ENCODE measurements at regions not wholly inside any gene's neighbourhood (a gene's known extent, or its start where the extent isn't known, plus 50 kb on each side); places are given as distances from the start of the nearest gene placed in this dataset.

DNA sequence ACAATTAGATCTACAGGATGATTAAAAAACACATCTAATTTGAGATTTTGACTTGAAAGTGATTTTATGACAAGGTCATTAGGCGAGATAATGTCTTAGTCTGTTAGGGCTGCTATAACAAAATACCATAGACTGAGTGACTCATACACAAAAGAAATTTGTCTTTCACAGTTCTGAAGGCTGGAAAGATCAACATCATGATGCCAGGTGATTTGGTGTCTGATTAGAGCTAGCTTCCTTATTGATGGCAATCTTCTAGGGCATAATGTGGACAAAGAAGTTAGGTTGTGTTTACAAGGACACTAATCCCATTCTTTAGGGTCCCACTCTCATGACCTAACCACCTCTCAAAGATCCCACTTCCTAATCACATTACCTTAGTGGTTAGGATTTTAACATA lies 256.7 kb downstream of the TUSC1 start:
- Histone ChIP-seq H3K9me3 (no peaks in the 10 kb centered on the region), H3K27ac (no peak overlapping the region), H3K36me3 (no peaks in the 10 kb centered on the region), H3K4me3 (no peak overlapping the region), H3K4me1 (no peaks in the 10 kb centered on the region), H3K27me3 (no peaks in the 10 kb centered on the region)
- WGBS, 2 donors = 75 to 91% methylated on average over 1 of the region's 1 CpG
- DNase-seq (no peak), ATAC-seq (ENCODE audit: low FRiP score in 2 of 2) (no peak)
- no peak for TF ChIP-seq POLR2A (IDR thresholded peaks at IDR 0.05)
- no peak for TF ChIP-seq POLR2AphosphoS5 (IDR thresholded peaks at IDR 0.05)
- no peak for TF ChIP-seq EP300 (IDR thresholded peaks at IDR 0.05)
- no peak for TF ChIP-seq CTCF (IDR thresholded peaks at IDR 0.05)

- ATAC-seq (ENCODE audit: low FRiP score in 2 of 2) (no peak), DNase-seq (no peak)
- TF ChIP-seq CTCF (IDR thresholded peaks at IDR 0.05) (no peak), POLR2AphosphoS5 (IDR thresholded peaks at IDR 0.05) (no peak), POLR2A (IDR thresholded peaks at IDR 0.05) (no peak), EP300 (IDR thresholded peaks at IDR 0.05) (no peak)
- no peaks in the 10 kb centered on the region for H3K4me1 ChIP-seq
- H3K27ac ChIP-seq = no peak overlapping the region
- no peak overlapping the region for H3K4me3 ChIP-seq
- no peaks in the 10 kb centered on the region for H3K27me3 ChIP-seq
- no peaks in the 10 kb centered on the region for H3K9me3 ChIP-seq
- H3K36me3 ChIP-seq = no peaks in the 10 kb centered on the region
Measured at GRCh38 chr9:25418974-25419373, 259.3 kb downstream of the TUSC1 start.

GRCh38 chr9:25415718-25416117 lies 262.5 kb downstream of the TUSC1 start:
- DNase-seq = no peak
- no peak for TF ChIP-seq CTCF (IDR thresholded peaks at IDR 0.05)
- TF ChIP-seq POLR2A (IDR thresholded peaks at IDR 0.05) = no peak
- no peak for TF ChIP-seq POLR2AphosphoS5 (IDR thresholded peaks at IDR 0.05)
- no peak for TF ChIP-seq EP300 (IDR thresholded peaks at IDR 0.05)
- Histone ChIP-seq H3K4me3 (no peak overlapping the region), H3K36me3 (no peaks in the 10 kb centered on the region), H3K9me3 (no peaks in the 10 kb centered on the region), H3K27ac (no peak overlapping the region), H3K27me3 (no peaks in the 10 kb centered on the region), H3K4me1 (no peaks in the 10 kb centered on the region)
- no peak for ATAC-seq (ENCODE audit: low FRiP score in 2 of 2)
- 49 to 65% methylated on average over 1 of the region's 1 CpG for WGBS, 2 donors

GRCh38 chr9:25412646-25413045 lies 265.6 kb downstream of the TUSC1 start:
- TF ChIP-seq POLR2AphosphoS5 (IDR thresholded peaks at IDR 0.05) = no peak
- TF ChIP-seq CTCF (IDR thresholded peaks at IDR 0.05) = no peak
- TF ChIP-seq POLR2A (IDR thresholded peaks at IDR 0.05) = no peak
- TF ChIP-seq EP300 (IDR thresholded peaks at IDR 0.05) = no peak
- Histone ChIP-seq H3K4me3 (no peak overlapping the region), H3K9me3 (no peaks in the 10 kb centered on the region), H3K27ac (no peak overlapping the region), H3K27me3 (no peaks in the 10 kb centered on the region), H3K4me1 (no peaks in the 10 kb centered on the region), H3K36me3 (no peaks in the 10 kb centered on the region)
- ATAC-seq (ENCODE audit: low FRiP score in 2 of 2) (no peak), DNase-seq (no peak)
- WGBS, 2 donors = 80 to 82% methylated on average over 1 of the region's 1 CpG

GRCh38 chr9:25397746-25398145 lies 280.5 kb downstream of the TUSC1 start:
- TF ChIP-seq EP300 (IDR thresholded peaks at IDR 0.05) (no peak), POLR2A (IDR thresholded peaks at IDR 0.05) (no peak), POLR2AphosphoS5 (IDR thresholded peaks at IDR 0.05) (no peak), CTCF (IDR thresholded peaks at IDR 0.05) (no peak)
- Histone ChIP-seq H3K4me3 (no peak overlapping the region), H3K36me3 (no peaks in the 10 kb centered on the region), H3K9me3 (no peaks in the 10 kb centered on the region), H3K27me3 (no peaks in the 10 kb centered on the region), H3K4me1 (no peaks in the 10 kb centered on the region), H3K27ac (no peak overlapping the region)
- no peak for DNase-seq
- no peak for ATAC-seq (ENCODE audit: low FRiP score in 2 of 2)
